Transverse colon (tissue), 4 donors: ENCODE measurements at regions not wholly inside any gene's neighbourhood (a gene's known extent, or its start where the extent isn't known, plus 50 kb on each side); places are given as distances from the start of the nearest gene placed in this dataset.

Experiments used
- DNase-seq: peaks from one replicate; pipeline ENCODE4 v3.0.0-alpha.2; 2019
- H3K27ac ChIP-seq, 4 donors: fragments of 200-600 bp; sonication (generic); 2 replicates each; pipeline ENCODE4 v1.5.1; 2016 to 2018; ENCODE audit warnings: inconsistent platforms in 4 of 4
- H3K27me3 ChIP-seq: fragments of 200-600 bp; sonication (generic); 2 replicates; pipeline ENCODE4 v1.5.1; 2017; ENCODE audit warnings: inconsistent platforms
- H3K36me3 ChIP-seq, 4 donors: fragments of 200-600 bp; sonication (generic); 2 replicates each; pipeline ENCODE4 v1.5.1; 2017 to 2019; ENCODE audit warnings: inconsistent platforms in 4 of 4
- H3K4me1 ChIP-seq, 4 donors: fragments of 200-600 bp; sonication (generic); 2 replicates each; pipeline ENCODE4 v1.5.1; 2017 to 2020; ENCODE audit warnings: inconsistent platforms in 4 of 4
- H3K4me3 ChIP-seq, 4 donors: fragments of 200-600 bp; sonication (generic); 1 replicate in 1 of 4; 2 replicates in 3 of 4; pipeline versions ENCODE4 v1.5.1 to v1.6.1; 2017 to 2019; ENCODE audit warnings: inconsistent platforms in 4 of 4
- H3K9me3 ChIP-seq, 2 donors: fragments of 200-600 bp; sonication (generic); 2 replicates each; pipeline ENCODE4 v1.5.1; 2017 to 2019; ENCODE audit warnings: inconsistent platforms in 2 of 2
- EP300 ChIP-seq: sonication (generic); formaldehyde crosslinking; IDR thresholded peaks from one replicate; pipeline ENCODE4 v1.6.1; 2017; ENCODE audit warnings: antibody characterized with exemption, low read depth
- POLR2A ChIP-seq: fragments of 450-650 bp; IDR thresholded peaks from one replicate; pipeline ENCODE4 v1.6.1; 2016; ENCODE audit warnings: antibody characterized with exemption, mild to moderate bottlenecking, moderate library complexity
- POLR2AphosphoS5 ChIP-seq, 3 donors: sonication (generic); formaldehyde crosslinking; IDR thresholded peaks; one replicate each; pipeline ENCODE4 v1.6.1; 2016; ENCODE audit warnings: antibody characterized with exemption in 3 of 3
- WGBS, 2 donors: methylation state at CpG; one replicate each; pipeline ENCODE4 v1.1.5; 2018; ENCODE audit warnings: low coverage in 1 of 2; 5-methylcytosine and 5-hydroxymethylcytosine counted together
- in situ Hi-C, 4 donors: fragments of 200-750 bp; cut with MboI; loops; one replicate each; pipeline versions ENCODE4 v1.15.0 to v1.15.1; 2017; ENCODE audit warnings: low sequenced_read_pairs in 3 of 4, low pct_ligation_motif_present in 1 of 4, low pct_unique_long_range_greater_than_20kb in 1 of 4
- intact Hi-C: fragments of 100-400 bp; cut with DNase I; formaldehyde crosslinking; loops from one replicate; pipeline ENCODE4 v1.15.1; 2023; ENCODE audit warnings: low total_unique reads
- TF ChIP-seq, protein P1 (sequence below), 5 experiments: fragments of 200-600 bp in 3 of 5; fragments of 450-650 bp in 2 of 5; sonication (generic) in 3 of 5; IDR thresholded peaks; 1 replicate in 2 of 5; 2 replicates in 3 of 5; pipeline ENCODE4 v1.5.1; 2016 to 2017; ENCODE audit warnings: antibody characterized with exemption in 5 of 5, inconsistent platforms in 3 of 5, mild to moderate bottlenecking in 2 of 5, moderate library complexity in 1 of 5

DNA sequence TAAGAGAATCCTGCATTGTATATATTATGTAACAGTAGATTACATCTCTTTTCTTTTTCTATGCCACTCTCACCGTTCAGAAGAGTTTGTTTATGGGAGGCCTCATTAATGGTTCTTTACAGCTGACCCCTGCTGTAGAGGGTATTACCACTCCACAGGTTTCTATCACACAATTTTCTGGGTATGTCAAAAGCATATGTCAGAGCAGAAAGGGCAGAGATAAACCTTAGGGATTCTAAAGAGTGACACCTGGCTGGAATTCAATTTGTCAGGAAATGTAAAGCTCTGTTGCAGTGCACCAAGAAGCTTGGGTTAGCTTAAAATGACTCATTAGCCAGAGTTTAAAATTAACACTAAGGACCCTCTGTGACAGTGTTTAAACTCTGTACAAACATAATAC is 658.7 kb downstream of the PCDH18 start:
- H3K36me3 ChIP-seq, result no peaks in the 10 kb centered on the region
- H3K27me3 ChIP-seq, result no peaks in the 10 kb centered on the region
- TF ChIP-seq POLR2AphosphoS5 (IDR thresholded peaks at IDR 0.05) (no peak), EP300 (no peak), POLR2A (no peak)
- TF ChIP-seq, protein P1, sequence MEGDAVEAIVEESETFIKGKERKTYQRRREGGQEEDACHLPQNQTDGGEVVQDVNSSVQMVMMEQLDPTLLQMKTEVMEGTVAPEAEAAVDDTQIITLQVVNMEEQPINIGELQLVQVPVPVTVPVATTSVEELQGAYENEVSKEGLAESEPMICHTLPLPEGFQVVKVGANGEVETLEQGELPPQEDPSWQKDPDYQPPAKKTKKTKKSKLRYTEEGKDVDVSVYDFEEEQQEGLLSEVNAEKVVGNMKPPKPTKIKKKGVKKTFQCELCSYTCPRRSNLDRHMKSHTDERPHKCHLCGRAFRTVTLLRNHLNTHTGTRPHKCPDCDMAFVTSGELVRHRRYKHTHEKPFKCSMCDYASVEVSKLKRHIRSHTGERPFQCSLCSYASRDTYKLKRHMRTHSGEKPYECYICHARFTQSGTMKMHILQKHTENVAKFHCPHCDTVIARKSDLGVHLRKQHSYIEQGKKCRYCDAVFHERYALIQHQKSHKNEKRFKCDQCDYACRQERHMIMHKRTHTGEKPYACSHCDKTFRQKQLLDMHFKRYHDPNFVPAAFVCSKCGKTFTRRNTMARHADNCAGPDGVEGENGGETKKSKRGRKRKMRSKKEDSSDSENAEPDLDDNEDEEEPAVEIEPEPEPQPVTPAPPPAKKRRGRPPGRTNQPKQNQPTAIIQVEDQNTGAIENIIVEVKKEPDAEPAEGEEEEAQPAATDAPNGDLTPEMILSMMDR (IDR thresholded peaks at IDR 0.05), result no peak
- in situ Hi-C loops, result no loop called here
- H3K9me3 ChIP-seq, result no peaks in the 10 kb centered on the region
- H3K27ac ChIP-seq, result no peak overlapping the region
- H3K4me1 ChIP-seq, result no peaks in the 10 kb centered on the region
- no peak for DNase-seq
- WGBS, 2 donors, result 32 to 64% methylated on average over 1 of the region's 1 CpG
- H3K4me3 ChIP-seq, result no peak overlapping the region
- intact Hi-C loops, result no loop called here

DNA sequence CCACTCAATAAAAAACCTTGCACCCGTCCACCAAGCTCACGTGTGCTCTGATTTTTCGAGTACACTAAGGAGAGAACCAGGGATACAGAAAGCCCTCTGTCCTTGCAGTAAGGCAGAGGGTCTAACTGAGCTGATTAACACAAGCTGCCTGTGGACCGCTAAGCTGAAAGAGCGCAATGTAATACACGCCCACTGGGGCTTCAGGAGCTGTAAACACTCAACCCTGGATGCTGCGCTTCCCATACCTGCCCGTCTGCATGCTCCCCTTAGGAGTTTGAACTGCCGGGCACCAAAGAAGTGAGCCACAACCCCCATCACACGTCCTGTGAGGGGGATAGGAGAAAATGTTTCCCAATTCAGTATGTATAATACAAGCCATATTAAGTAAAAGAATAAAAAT is 664.8 kb downstream of the PCDH18 start:
- in situ Hi-C loops (no loop called here), intact Hi-C loops (no loop called here)
- Histone ChIP-seq H3K9me3 (no peaks in the 10 kb centered on the region), H3K4me3 (no peak overlapping the region), H3K36me3 (no peaks in the 10 kb centered on the region), H3K4me1 (peaks cover 0 to 10% (median 2%) of the 10 kb centered on the region in 4 donors), H3K27me3 (no peaks in the 10 kb centered on the region), H3K27ac (no peak overlapping the region)
- TF ChIP-seq, protein P1 (IDR thresholded peaks at IDR 0.05), result no peak
- no peak for TF ChIP-seq POLR2AphosphoS5 (IDR thresholded peaks at IDR 0.05)
- no peak for TF ChIP-seq EP300
- TF ChIP-seq POLR2A, result no peak
- no peak for DNase-seq
- WGBS, 2 donors, result 74 to 78% methylated on average over 7 to 10 of the region's 10 CpGs

DNA sequence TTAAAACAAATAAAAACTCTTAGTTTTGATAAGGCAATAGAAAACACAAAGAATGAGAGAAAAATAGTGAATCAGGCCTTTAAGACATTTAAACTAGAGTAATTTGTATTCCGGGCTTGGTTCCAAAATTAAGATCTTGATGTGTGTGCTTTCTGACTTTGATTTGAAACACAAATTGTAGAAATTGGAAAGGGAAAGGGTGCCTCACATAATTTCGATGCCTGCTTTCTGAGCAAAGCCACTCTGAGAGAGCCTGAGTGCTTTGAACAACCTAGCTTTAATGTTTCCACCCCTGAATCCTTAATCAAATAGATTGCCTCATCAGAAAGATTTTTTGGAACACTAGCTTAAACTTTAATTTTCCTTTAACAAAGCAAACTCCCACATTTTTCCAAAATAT is 666.8 kb downstream of the PCDH18 start:
- DNase-seq, result no peak
- TF ChIP-seq POLR2A (no peak), EP300 (no peak), POLR2AphosphoS5 (IDR thresholded peaks at IDR 0.05) (no peak)
- H3K4me3 ChIP-seq, result no peak overlapping the region
- no peak overlapping the region for H3K27ac ChIP-seq
- intact Hi-C loops (no loop called here), in situ Hi-C loops (no loop called here)
- H3K4me1 ChIP-seq, result peaks cover 0 to 10% (median 2%) of the 10 kb centered on the region in 4 donors
- 58% methylated on average over 2 of the region's 2 CpGs for WGBS, 2 donors
- H3K27me3 ChIP-seq, result no peaks in the 10 kb centered on the region
- H3K36me3 ChIP-seq, result no peaks in the 10 kb centered on the region
- H3K9me3 ChIP-seq, result no peaks in the 10 kb centered on the region

DNA sequence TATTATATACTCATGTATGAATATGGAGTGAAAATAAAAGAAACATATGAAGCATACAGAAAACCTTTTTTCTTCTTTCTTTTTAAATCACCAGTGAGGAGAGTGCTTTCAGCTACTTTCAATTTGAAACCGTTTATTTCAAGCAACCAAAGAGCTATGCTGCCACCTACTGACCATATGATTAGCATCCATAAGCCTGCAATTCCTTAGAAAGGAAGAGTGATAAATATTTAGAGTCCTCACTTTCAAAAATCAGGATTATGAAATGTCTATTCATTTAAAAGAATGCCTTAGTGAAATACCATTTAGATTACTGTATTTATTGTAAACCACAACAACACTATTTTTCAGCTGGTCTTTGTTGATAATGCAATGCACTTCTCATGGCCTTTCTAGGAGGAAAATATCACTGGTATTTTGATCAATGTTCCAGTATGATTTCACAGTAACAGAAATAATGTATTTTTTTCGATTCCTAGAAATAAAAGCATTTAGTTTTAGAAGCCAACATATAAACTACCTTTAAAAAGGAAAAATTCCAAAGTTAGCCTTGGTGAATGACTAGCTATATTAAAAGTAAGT is 667.6 kb downstream of the PCDH18 start:
- H3K36me3 ChIP-seq, result no peaks in the 10 kb centered on the region
- H3K4me3 ChIP-seq, result no peak overlapping the region
- intact Hi-C loops, result no loop called here
- H3K27ac ChIP-seq, result no peak overlapping the region
- peaks cover 0 to 10% (median 2%) of the 10 kb centered on the region in 4 donors for H3K4me1 ChIP-seq
- in situ Hi-C loops, result no loop called here
- H3K9me3 ChIP-seq, result no peaks in the 10 kb centered on the region
- WGBS, 2 donors, result 1 to 3% methylated on average over 2 of the region's 2 CpGs
- H3K27me3 ChIP-seq, result no peaks in the 10 kb centered on the region
- TF ChIP-seq, protein P1 (IDR thresholded peaks at IDR 0.05), result peak; percentile 61 to 74 (median 68)
- no peak for TF ChIP-seq POLR2A
- DNase-seq, result peak; percentile 8

DNA sequence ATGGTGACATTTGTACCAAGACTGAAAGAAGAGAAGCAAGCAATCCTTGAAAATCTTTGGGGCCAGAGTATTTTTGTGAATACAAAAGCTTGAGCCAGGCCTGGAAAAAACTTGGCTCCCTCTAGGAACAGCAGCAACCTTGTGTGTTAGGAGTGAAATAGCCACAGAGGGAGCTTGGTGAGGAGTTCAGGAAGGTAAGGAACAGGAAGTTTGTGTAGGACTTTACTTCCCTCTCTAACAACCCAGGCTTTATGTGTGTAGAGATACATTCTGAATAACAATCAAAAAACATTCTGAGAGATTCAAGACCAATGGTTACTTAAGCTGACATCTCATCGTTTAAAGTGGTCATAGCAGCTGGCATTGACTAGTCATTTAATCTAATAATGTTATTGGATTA is 668.5 kb downstream of the PCDH18 start:
- Histone ChIP-seq H3K4me1 (peaks cover 0 to 10% (median 2%) of the 10 kb centered on the region in 4 donors), H3K27me3 (no peaks in the 10 kb centered on the region), H3K9me3 (no peaks in the 10 kb centered on the region), H3K36me3 (no peaks in the 10 kb centered on the region), H3K4me3 (no peak overlapping the region), H3K27ac (no peak overlapping the region)
- TF ChIP-seq POLR2A (no peak), EP300 (no peak), POLR2AphosphoS5 (IDR thresholded peaks at IDR 0.05) (no peak)
- TF ChIP-seq, protein P1 (IDR thresholded peaks at IDR 0.05), result no peak
- DNase-seq, result no peak
- in situ Hi-C loops (no loop called here), intact Hi-C loops (no loop called here)
- WGBS, 2 donors, result 8 to 20% methylated on average over 1 of the region's 1 CpG
